IMR-90 (cell line): ENCODE measurements at regions not wholly inside any gene's neighbourhood (a gene's known extent, or its start where the extent isn't known, plus 50 kb on each side); places are given as distances from the start of the nearest gene placed in this dataset.

Experiments used
- ATAC-seq: fragments of 200-7000 bp; cut with Tn5 transposase; 2 replicates; pipeline ENCODE4 v1.9.1; 2020; ENCODE audit warnings: low read depth, mild to moderate bottlenecking, moderate library complexity
- BruUV-seq: library from RNA; stranded (reverse); fragments of 400-500 nt; replicated peaks from 2 replicates; lab custom pipeline; 2021; lab: Mats Ljungman, UMichigan
- CTCF ChIA-PET: fragments of 300-600 bp; formaldehyde crosslinking; extraction: SDS; loops from one replicate; lab custom pipeline; 2021; ENCODE audit warnings: antibody characterized with exemption; lab: Yijun Ruan, JAX
- POLR2A ChIA-PET: fragments of 300-600 bp; sonication (Branson Sonifier 250); formaldehyde crosslinking; loops from one replicate; lab custom pipeline; 2022; ENCODE audit warnings: antibody characterized with exemption; ENCODE audit not compliant: unreplicated experiment; lab: Charles Lee
- DNase-seq: peaks from one replicate; pipeline ENCODE4 v3.0.0; 2013
- H2AFZ ChIP-seq: replicated peaks from 2 replicates; pipeline ENCODE3; 2013; ENCODE audit warnings: low read length, mild to moderate bottlenecking; ENCODE audit not compliant: poor library complexity
- H2AK5ac ChIP-seq: 2 replicates; pipeline ENCODE4 v1.6.1; 2013; ENCODE audit warnings: low read depth, low read length, inconsistent platforms
- H2AK9ac ChIP-seq: replicated peaks from 2 replicates; pipeline ENCODE3; 2013; ENCODE audit warnings: mild to moderate bottlenecking, low read depth, low read length, moderate library complexity; ENCODE audit not compliant: poor library complexity
- H2BK120ac ChIP-seq: 2 replicates; pipeline ENCODE4 v1.6.1; 2013; ENCODE audit warnings: low read depth, low read length, inconsistent platforms
- H2BK15ac ChIP-seq: 3 replicates; pipeline ENCODE4 v1.6.1; 2013; ENCODE audit warnings: low read depth, low read length, inconsistent platforms
- H2BK20ac ChIP-seq: 2 replicates; pipeline ENCODE4 v1.6.1; 2013; ENCODE audit warnings: low read depth, mild to moderate bottlenecking, inconsistent platforms, low read length, moderate library complexity
- H2BK5ac ChIP-seq: 2 replicates; pipeline ENCODE4 v1.6.1; 2013; ENCODE audit warnings: mild to moderate bottlenecking, low read depth, low read length, inconsistent platforms; ENCODE audit not compliant: poor library complexity, severe bottlenecking
- H3K14ac ChIP-seq: replicated peaks from 2 replicates; pipeline ENCODE4 v1.6.1; 2013; ENCODE audit warnings: low read depth, low read length, inconsistent platforms
- H3K18ac ChIP-seq: 2 replicates; pipeline ENCODE4 v1.6.1; 2013; ENCODE audit warnings: low read depth, low read length, control low read depth
- H3K23ac ChIP-seq: 2 replicates; pipeline ENCODE4 v1.6.1; 2013; ENCODE audit warnings: low read depth, low read length, inconsistent platforms
- H3K27ac ChIP-seq: 2 replicates; pipeline ENCODE4 v1.5.1; 2013; ENCODE audit warnings: mild to moderate bottlenecking, control low read depth, low read length; ENCODE audit not compliant: insufficient read depth
- H3K27me3 ChIP-seq: 2 replicates; pipeline ENCODE4 v1.6.1; 2013; ENCODE audit warnings: low read length; ENCODE audit not compliant: control insufficient read depth, insufficient read depth
- H3K36me3 ChIP-seq: 2 replicates; pipeline ENCODE4 v1.6.1; 2013; ENCODE audit warnings: low read length, mixed read lengths; ENCODE audit not compliant: control insufficient read depth, insufficient read depth
- H3K4ac ChIP-seq: 2 replicates; pipeline ENCODE4 v1.6.1; 2013; ENCODE audit warnings: low read depth, low read length, inconsistent platforms
- H3K4me1 ChIP-seq: 2 replicates; pipeline ENCODE4 v1.6.1; 2013; ENCODE audit warnings: low read length, mixed read lengths; ENCODE audit not compliant: control insufficient read depth, insufficient read depth
- H3K4me2 ChIP-seq: 2 replicates; pipeline ENCODE4 v1.6.1; 2013; ENCODE audit warnings: low read depth, mild to moderate bottlenecking, control low read depth, low read length, moderate library complexity
- H3K4me3 ChIP-seq: 2 replicates; pipeline ENCODE4 v1.5.1; 2013; ENCODE audit warnings: low read depth, mild to moderate bottlenecking, control low read depth, low read length, moderate library complexity; ENCODE audit not compliant: insufficient read depth
- H3K56ac ChIP-seq: 2 replicates; pipeline ENCODE4 v1.6.1; 2013; ENCODE audit warnings: low read length, inconsistent platforms; ENCODE audit not compliant: insufficient read depth; ENCODE audit errors: extremely low read depth
- H3K79me1 ChIP-seq, 2 experiments: 2 replicates each; pipeline ENCODE4 v1.6.1; 2013; ENCODE audit warnings: low read length in 2 of 2, inconsistent platforms in 1 of 2, low read depth in 1 of 2
- H3K9ac ChIP-seq: 2 replicates; pipeline ENCODE4 v1.6.1; 2013; ENCODE audit warnings: low read depth, low read length, control low read depth
- H3K9me1 ChIP-seq: 2 replicates; pipeline ENCODE4 v1.6.1; 2013; ENCODE audit warnings: low read length, inconsistent platforms; ENCODE audit not compliant: insufficient read depth
- H3K9me3 ChIP-seq: 2 replicates; pipeline ENCODE4 v1.6.1; 2013; ENCODE audit warnings: low read length; ENCODE audit not compliant: control insufficient read depth, insufficient read depth
- H4K20me1 ChIP-seq: 2 replicates; pipeline ENCODE4 v1.6.1; 2013; ENCODE audit warnings: low read length, inconsistent platforms; ENCODE audit not compliant: insufficient read depth
- H4K5ac ChIP-seq: 2 replicates; pipeline ENCODE4 v1.6.1; 2013; ENCODE audit warnings: mild to moderate bottlenecking, low read depth, low read length, control low read depth
- H4K8ac ChIP-seq, 2 experiments: 2 replicates each; pipeline ENCODE4 v1.6.1; 2013; ENCODE audit warnings: low read depth in 2 of 2, low read length in 2 of 2, control low read depth in 1 of 2, inconsistent platforms in 1 of 2
- H4K91ac ChIP-seq: 2 replicates; pipeline ENCODE4 v1.6.1; 2013; ENCODE audit warnings: low read depth, low read length, inconsistent platforms; ENCODE audit not compliant: insufficient read depth
- BHLHE40 ChIP-seq: fragments of 150-350 bp; IDR thresholded peaks from 2 replicates; pipeline ENCODE4 v1.6.1; 2016; ENCODE audit warnings: mild to moderate bottlenecking, low read depth, low read length
- CEBPB ChIP-seq: IDR thresholded peaks from 2 replicates; pipeline ENCODE4 v1.6.1; 2012; ENCODE audit warnings: low read depth, low read length, improper control_type of control experiment
- CHD1 ChIP-seq: IDR thresholded peaks from 2 replicates; pipeline ENCODE4 v1.6.1; 2012; ENCODE audit warnings: low read depth, low read length, improper control_type of control experiment
- CTCF ChIP-seq: conservative IDR thresholded peaks from 2 replicates; pipeline ENCODE4 v1.5.1; 2012; ENCODE audit warnings: mild to moderate bottlenecking, low read depth, low read length, improper control_type of control experiment
- ELK1 ChIP-seq: fragments of 150-350 bp; IDR thresholded peaks from 2 replicates; pipeline ENCODE4 v1.6.1; 2016; ENCODE audit warnings: low read depth, mild to moderate bottlenecking, low read length, moderate library complexity, borderline replicate concordance
- FOS ChIP-seq: fragments of 150-350 bp; IDR thresholded peaks from 2 replicates; pipeline ENCODE4 v1.6.1; 2016; ENCODE audit warnings: low read depth, low read length
- MAFK ChIP-seq: IDR thresholded peaks from 2 replicates; pipeline ENCODE4 v1.6.1; 2012; ENCODE audit warnings: low read depth, low read length, improper control_type of control experiment
- MXI1 ChIP-seq: IDR thresholded peaks from 2 replicates; pipeline ENCODE4 v1.6.1; 2012; ENCODE audit warnings: low read depth, mild to moderate bottlenecking, low read length, moderate library complexity, borderline replicate concordance
- NFE2L2 ChIP-seq: fragments of 150-350 bp; IDR thresholded peaks from 2 replicates; pipeline ENCODE4 v1.6.1; 2016; ENCODE audit warnings: low read depth, mild to moderate bottlenecking, low read length
- RCOR1 ChIP-seq: IDR thresholded peaks from 2 replicates; pipeline ENCODE4 v1.6.1; 2012; ENCODE audit warnings: mild to moderate bottlenecking, low read length, improper control_type of control experiment; ENCODE audit not compliant: insufficient replicate concordance
- RFX5 ChIP-seq: IDR thresholded peaks from 2 replicates; pipeline ENCODE4 v1.8.0; 2012; ENCODE audit warnings: low read depth, mild to moderate bottlenecking, low read length, moderate library complexity
- SMC3 ChIP-seq: fragments of 150-350 bp; IDR thresholded peaks from 2 replicates; pipeline ENCODE4 v1.6.1; 2016; ENCODE audit warnings: low read depth, mild to moderate bottlenecking, antibody characterized with exemption, low read length, moderate library complexity
- USF2 ChIP-seq: fragments of 150-350 bp; IDR thresholded peaks from 2 replicates; pipeline ENCODE4 v1.6.1; 2017; ENCODE audit warnings: mild to moderate bottlenecking, antibody characterized with exemption, low read length, low read depth
- WGBS, 2 experiments: methylation state at CpG; one replicate each; pipeline versions ENCODE4 v1.1.5 to v1.1.7; 2013; ENCODE audit warnings: missing lambda C conversion rate in 2 of 2; ENCODE audit not compliant: insufficient read length in 1 of 2; ENCODE audit errors: extremely low coverage in 2 of 2; 5-methylcytosine and 5-hydroxymethylcytosine counted together
- dilution Hi-C: fragments of 300-500 bp; cut with HindIII; formaldehyde crosslinking; loops from one replicate; pipeline ENCODE4 v1.14.3; 2018; ENCODE audit warnings: low sequenced_read_pairs; ENCODE audit not compliant: unreplicated experiment
- in situ Hi-C: fragments of 300-500 bp; cut with MboI; formaldehyde crosslinking; loops from 3 replicates; pipeline ENCODE4 v1.14.3; 2019; ENCODE audit warnings: low sequenced_read_pairs, inconsistent platforms, mixed read lengths
- intact Hi-C: fragments of 100-400 bp; cut with micrococcal nuclease; formaldehyde crosslinking; loops from 2 replicates; pipeline ENCODE4 v1.10.0; 2022

DNA sequence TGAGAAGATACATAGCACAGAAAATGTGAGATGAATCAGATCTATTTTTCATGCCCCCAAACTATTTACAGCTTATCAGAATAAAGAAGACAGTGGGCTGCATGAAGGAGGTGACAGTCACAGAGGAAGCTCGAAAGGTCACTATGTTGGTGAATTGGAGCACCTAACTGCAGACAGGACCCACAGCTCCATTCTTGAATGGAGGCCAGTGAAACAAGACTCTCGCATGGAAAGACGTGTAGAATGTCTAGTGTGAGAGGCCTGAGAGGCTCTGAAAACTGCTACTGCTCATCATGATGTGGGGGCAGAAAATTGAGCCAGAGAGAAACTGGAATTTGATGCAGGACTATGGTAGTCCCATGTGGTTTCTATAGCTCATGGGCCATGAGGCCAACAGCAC lies 60.3 kb upstream of the CCDC190 start:
- H3K79me1 ChIP-seq, result no peaks in the 10 kb centered on the region
- ChIA-PET POLR2A (no interaction called here), CTCF (no interaction called here)
- H3K14ac ChIP-seq, result no peak overlapping the region
- no peak overlapping the region for H3K23ac ChIP-seq
- H3K9me1 ChIP-seq, result no peaks in the 10 kb centered on the region; the same call in 1 of the 2 replicates
- no TSS peak for BruUV-seq
- no peaks in the 10 kb centered on the region for H3K36me3 ChIP-seq
- no peak overlapping the region for H2BK15ac ChIP-seq
- no peak overlapping the region for H3K27ac ChIP-seq
- intact Hi-C loops, result no loop called here
- H3K27me3 ChIP-seq, result no peaks in the 10 kb centered on the region
- dilution Hi-C loops, result no loop called here
- H2BK20ac ChIP-seq, result no peak overlapping the region
- peaks cover 2% of the 10 kb centered on the region; the same call in 1 of the 2 replicates for H3K4me1 ChIP-seq
- H3K18ac ChIP-seq, result no peak overlapping the region
- no peak overlapping the region for H2AFZ ChIP-seq
- H3K4me3 ChIP-seq, result no peak overlapping the region
- no peak overlapping the region for H2BK120ac ChIP-seq
- H3K56ac ChIP-seq, result no peak overlapping the region
- H2AK5ac ChIP-seq, result no peak overlapping the region
- no peaks in the 10 kb centered on the region for H4K20me1 ChIP-seq
- no CpG with 5 or more reads among the region's 3 CpGs for WGBS, 2 experiments
- no peak overlapping the region for H3K9ac ChIP-seq
- no peak overlapping the region for H4K5ac ChIP-seq
- ATAC-seq (no peak), DNase-seq (no peak)
- no peak overlapping the region for H2BK5ac ChIP-seq
- no peaks in the 10 kb centered on the region for H3K9me3 ChIP-seq
- no peak overlapping the region for H2AK9ac ChIP-seq
- in situ Hi-C loops, result no loop called here
- H3K4me2 ChIP-seq, result no peak overlapping the region
- H4K8ac ChIP-seq, result no peak overlapping the region
- H3K4ac ChIP-seq, result no peak overlapping the region
- H4K91ac ChIP-seq, result no peak overlapping the region
- TF ChIP-seq MAFK, result no peak
- TF ChIP-seq CHD1, result no peak
- TF ChIP-seq BHLHE40, result no peak
- TF ChIP-seq RCOR1, result no peak
- TF ChIP-seq CEBPB, result no peak
- TF ChIP-seq SMC3, result no peak
- no peak for TF ChIP-seq MXI1
- no peak for TF ChIP-seq FOS
- TF ChIP-seq CTCF, result no peak
- TF ChIP-seq NFE2L2, result no peak
- no peak for TF ChIP-seq RFX5
- TF ChIP-seq USF2, result no peak
- no peak for TF ChIP-seq ELK1
